Anterior cingulate cortex (tissue), 58 donors: ENCODE measurements at regions not wholly inside any gene's neighbourhood (a gene's known extent, or its start where the extent isn't known, plus 50 kb on each side); places are given as distances from the start of the nearest gene placed in this dataset.
"Not testable (repeated sequence)": the region's sequence is repeated elsewhere in the genome, so short reads cannot be mapped to it uniquely, and the experiment has no call there.

Experiments used
- DNase-seq, 58 donors: peaks; one replicate each; lab custom pipeline; 2025; lab: John Stamatoyannopoulos, UW

- DNase-seq = not testable (repeated sequence)
Measured at GRCh38 chr5:124836314-124836713, 89.9 kb upstream of the ZNF608 start.

GRCh38 chr5:124839371-124839998 is 93.0 kb upstream of the ZNF608 start:
- DNase-seq = no peak

DNA sequence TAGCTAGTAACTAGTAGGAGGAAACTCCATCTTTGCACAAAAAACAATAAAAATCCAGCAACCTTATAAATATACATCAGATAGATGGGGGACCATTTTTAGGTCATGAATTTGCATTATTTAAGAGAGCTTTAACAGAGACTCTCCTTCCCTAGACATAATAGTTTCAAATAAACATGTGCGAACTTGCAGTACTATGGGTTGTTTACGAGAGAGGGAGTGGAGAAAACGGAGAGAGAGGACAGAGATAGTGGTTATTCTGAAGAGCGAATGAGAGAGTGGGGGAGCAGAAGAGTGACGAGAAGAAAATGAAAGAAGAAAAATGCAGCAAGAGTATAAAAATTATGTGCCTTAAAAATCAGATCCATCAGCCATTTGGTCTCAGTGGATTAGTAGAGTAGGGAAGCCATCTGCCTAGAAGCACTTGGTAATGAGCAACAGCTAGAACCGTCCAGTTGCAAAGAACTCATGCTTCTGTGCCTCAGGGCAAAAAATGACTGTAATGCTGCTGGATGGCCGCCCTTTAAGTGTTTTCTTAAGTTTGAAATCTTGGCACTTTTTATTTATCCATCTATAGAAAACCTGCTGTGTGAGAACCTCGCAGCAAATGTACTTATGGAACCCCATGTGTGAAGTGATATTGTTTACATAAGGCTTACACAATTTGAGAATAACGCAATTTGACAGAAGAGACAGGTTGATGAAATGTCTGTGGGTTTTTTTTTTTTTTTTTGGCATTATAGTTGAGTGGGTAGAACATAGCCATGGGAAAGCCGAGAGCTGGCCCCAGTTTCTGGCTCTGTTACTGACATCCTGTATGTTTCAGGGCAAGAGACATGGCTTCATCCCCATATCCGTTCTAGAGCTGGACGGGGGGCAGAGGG is 95.6 kb upstream of the ZNF608 start:
- DNase-seq = no peak

DNA sequence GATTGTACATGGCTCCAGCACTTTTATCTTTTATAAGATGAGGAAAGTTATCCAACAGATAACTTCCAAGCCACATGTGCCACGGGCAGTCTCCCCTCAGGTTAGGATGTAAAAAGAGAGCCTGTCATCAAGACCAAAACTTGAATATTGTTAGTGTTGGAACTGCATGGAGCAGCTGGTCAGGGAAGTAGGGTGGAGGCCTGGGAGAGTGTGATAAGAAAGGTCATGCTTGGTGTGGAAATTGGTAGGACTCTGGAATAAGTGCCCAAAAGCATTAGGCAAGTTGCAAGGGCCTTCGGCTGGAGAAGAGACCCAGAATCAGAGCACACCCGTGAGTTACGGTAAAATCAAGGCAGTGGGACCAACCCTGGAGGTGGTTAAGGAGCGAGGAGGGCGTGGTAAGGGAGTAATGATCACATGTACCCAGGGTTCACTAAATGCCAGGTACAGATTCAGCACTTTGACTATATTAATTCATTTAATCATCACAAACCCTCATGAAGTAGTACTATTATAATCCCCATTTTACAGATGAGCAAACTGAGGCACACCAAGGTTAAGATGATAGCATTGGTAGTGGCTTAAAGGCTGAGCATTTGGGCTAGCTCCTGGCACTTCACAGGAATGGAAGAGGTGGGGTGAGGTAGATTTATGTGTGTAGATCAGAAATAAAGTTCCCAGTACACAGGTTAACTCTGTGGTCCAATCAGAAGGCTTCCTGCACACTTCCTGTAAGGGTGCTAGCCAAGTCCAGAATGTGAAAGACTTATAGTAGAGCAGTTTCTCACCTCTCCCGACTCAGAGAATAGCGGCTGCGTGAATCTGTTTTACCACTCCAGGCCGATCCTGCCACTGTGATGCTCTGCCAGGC is 96.5 kb upstream of the ZNF608 start:
- DNase-seq = no peak

DNA sequence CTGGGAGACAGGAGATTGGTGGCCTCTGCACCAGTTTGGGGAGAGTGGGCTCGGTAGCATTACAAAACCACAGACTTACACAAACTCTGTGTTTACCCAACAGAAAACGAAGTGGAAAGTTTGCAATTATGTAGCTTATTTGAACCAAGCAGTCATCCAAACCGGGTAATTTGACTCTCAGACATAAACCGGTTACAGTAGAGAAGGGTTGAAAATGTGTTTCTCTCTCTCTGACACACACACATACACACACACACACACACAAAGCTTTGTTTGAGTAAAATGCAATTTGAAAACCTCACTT is 97.1 kb upstream of the ZNF608 start:
- DNase-seq = no peak

DNA sequence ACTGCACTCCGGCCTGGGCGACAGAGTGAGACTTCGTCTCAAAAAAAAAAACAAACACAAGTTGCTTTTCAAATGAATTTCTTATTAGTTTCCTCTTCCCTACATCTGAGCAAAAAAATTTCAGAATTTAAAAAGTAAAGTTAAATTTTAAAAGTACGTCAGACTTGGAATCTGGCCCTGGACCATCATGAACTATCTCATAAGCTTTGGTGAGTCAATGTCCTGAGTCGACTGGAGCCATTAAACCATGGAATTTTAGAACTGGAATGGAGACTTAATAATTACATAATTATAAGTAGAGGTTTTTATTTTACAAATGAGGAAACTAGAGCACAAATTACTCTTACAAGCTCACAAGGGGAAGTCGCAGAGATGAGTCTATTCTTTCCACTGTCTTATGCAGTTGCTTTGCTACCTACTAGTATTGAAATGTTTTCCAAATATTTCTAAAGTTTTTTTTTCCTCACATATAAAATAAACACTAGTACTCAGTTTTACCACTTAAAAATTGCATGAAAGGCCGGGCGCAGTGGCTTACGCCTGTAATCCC is 98.0 kb upstream of the ZNF608 start:
- no peak for DNase-seq

- no peak for DNase-seq
Measured at GRCh38 chr5:124847907-124848306, 101.5 kb upstream of the ZNF608 start.

DNA sequence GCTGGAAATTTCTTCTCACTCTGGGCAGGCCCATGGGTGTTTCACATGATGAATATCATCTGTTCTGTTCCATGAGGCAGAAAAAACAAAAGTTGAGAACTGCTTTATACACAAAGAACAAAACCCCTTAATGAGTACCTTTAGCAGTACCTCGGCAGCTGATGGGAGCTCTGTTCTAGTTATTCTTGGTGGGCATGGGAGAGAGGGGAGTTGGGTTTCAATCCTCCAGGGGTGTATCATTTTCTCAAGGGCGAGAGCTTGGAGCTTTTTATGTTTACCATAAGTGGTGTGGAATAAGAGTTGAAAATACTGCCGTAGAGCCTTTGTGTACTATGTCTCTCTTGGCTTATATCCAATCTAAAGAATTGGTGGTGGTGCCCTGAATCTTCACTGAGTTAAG is 103.3 kb upstream of the ZNF608 start:
- DNase-seq = no peak

DNA sequence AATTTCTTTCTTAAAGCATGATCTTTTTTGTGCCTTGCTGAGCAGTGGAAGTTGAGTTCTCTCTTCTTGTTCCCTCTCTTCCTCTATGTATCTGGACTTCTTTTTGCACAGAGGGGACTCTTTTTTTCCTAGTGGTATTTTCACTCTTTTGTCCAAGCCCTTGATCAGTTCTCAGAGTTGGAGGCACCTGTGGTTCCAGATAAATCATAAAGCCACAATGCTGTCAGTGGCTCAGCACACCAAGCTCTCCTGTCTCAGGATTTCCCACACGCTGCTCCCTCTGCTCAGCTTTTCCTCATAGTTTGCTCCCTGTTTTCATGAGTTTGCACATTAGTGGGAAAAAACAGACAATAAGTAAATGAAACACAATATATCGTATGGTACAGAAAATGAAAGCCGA is 110.3 kb upstream of the ZNF608 start:
- no peak for DNase-seq

- DNase-seq = no peak
Measured at GRCh38 chr5:124858612-124859011, 112.2 kb upstream of the ZNF608 start.

GRCh38 chr5:124859027-124859426 is 112.6 kb upstream of the ZNF608 start:
- peak in 17 of 58 donors; percentile 0 to 54 (median 9) for DNase-seq

DNA sequence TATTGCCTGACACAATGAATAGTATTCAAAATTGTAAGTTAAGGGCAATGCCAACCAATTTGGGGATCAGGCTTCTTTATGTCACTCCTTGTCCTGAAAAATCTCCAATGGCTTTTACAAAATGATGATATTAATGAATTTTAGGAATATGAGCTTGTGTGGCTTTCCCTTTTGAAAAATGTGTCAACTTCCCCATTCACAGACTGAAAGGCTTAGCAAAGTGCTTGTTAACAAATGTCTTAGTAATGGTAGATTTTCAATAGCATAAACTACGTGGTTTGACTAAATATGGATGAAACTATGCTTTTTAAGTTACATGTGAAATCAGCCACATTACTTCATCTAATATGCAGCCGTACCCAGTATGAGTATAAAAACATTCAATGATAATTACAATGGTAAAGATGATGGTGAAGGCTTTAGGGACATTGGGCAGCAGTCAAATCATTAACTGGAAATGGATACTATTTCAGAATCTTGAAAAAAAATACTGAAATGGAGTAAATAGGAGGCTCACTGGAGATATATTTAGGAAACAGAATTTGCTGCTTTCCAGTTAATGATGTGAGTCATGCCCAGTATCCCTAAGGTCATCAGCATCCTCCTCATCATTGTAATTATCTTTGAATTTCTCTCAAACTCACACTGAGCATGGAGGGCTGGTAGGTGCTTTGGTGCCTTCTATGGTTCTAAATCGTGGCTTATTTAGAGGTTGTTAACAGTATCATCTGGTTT is 113.3 kb upstream of the ZNF608 start:
- no peak for DNase-seq

GRCh38 chr5:124860291-124860655 is 113.8 kb upstream of the ZNF608 start:
- no peak for DNase-seq

GRCh38 chr5:124865066-124865465 is 118.6 kb upstream of the ZNF608 start:
- no peak for DNase-seq

- no peak for DNase-seq
Measured at GRCh38 chr5:124865603-124866354, 119.3 kb upstream of the ZNF608 start.

DNA sequence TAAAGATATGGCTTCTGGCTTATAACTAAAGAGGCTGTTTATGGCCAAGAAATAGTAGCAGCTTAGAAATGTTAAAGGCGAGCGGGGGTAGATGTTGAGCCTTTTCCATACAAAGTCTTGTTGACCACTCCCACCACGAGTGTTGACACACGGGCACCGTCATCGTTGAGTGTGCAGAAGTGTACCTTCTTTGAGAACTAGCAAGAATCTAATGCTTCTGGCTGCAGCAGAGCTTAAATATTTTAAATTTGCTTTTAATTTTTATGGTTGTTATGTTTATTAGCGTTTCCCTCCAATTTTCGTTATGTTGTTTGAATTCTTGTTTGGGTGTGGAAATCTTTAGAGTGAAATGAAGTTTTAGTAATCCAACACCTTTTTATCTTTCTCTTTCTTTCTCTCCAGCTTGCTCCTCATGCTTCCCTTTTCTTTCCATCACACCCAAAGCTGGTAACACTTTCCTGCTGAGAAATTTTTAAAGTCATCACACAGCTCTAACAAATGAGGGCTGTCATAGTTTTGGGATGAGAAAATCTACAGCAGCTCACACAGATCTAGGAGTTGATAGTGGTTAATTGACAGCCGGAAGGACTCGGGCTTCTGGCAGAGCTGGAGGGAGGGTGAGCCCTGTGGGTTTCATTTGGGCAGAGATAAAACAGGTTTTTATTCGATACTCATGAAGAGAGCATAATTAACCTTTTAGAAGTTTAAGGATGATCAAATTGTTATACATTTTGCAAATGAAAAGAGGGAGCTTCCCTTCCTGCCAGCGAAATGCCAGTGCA is 120.1 kb upstream of the ZNF608 start:
- no peak for DNase-seq

DNA sequence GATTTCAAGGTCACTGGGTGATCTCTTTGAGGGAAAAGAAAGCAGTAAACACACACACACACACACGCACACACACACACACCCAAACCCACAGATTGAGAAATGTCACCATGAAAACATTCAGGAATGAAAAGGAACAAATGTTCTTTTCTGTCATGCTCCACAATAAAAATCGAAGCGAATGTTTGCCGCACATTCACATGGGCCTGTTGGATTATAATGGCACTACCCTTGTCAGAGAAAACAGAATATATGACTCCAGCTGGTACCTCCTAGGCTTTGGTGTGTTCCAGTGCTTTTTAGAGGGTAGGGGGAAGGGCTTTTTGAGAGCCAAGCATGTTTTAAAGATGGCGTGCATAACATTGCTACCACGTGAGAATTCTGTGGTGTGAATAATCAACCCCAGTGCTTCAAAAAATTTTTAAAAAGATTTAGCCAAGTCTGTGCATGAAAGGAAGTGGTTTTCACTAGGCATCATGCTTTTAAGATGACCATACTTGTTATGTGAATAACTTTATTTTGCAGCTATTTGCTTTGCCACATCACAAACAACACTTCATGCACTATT is 120.8 kb upstream of the ZNF608 start:
- no peak for DNase-seq

- DNase-seq = no peak
Measured at GRCh38 chr5:124868676-124869075, 122.2 kb upstream of the ZNF608 start.
